ENCODE measurements at regions not wholly inside any gene's neighbourhood (a gene's known extent, or its start where the extent isn't known, plus 50 kb on each side); places are given as distances from the start of the nearest gene placed in this dataset.

GRCh38 chr3:159158213-159158612, 356.4 kb downstream of the MFSD1 start:
- no peaks in the 10 kb centered on the region for H3K9me3 ChIP-seq
- no peak for TF ChIP-seq CTCF (IDR thresholded peaks at IDR 0.05)
- no peak for TF ChIP-seq POLR2AphosphoS5 (IDR thresholded peaks at IDR 0.05)
- TF ChIP-seq EP300 (IDR thresholded peaks at IDR 0.05) = no peak
- TF ChIP-seq POLR2A (IDR thresholded peaks at IDR 0.05) = no peak
- no peaks in the 10 kb centered on the region for H3K27me3 ChIP-seq
- no peak for DNase-seq
- H3K27ac ChIP-seq = no peak overlapping the region
- no peaks in the 10 kb centered on the region for H3K36me3 ChIP-seq
- H3K4me3 ChIP-seq = no peak overlapping the region
- intact Hi-C loops (cut with DNase I) = no loop called here
- 32 to 52% methylated on average over 2 of the region's 2 CpGs for WGBS, 2 donors
- H3K4me1 ChIP-seq = no peaks in the 10 kb centered on the region

- Histone ChIP-seq H3K27ac (no peak overlapping the region), H3K9me3 (no peaks in the 10 kb centered on the region), H3K27me3 (no peaks in the 10 kb centered on the region), H3K36me3 (no peaks in the 10 kb centered on the region), H3K4me3 (no peak overlapping the region), H3K4me1 (no peaks in the 10 kb centered on the region)
- no peak for DNase-seq
- no peak for TF ChIP-seq CTCF (IDR thresholded peaks at IDR 0.05)
- no peak for TF ChIP-seq EP300 (IDR thresholded peaks at IDR 0.05)
- no peak for TF ChIP-seq POLR2A (IDR thresholded peaks at IDR 0.05)
- TF ChIP-seq POLR2AphosphoS5 (IDR thresholded peaks at IDR 0.05) = no peak
- intact Hi-C loops (cut with DNase I) = no loop called here
These were observed 356.9 kb downstream of the MFSD1 start for GRCh38 chr3:159158801-159159200.

DNA sequence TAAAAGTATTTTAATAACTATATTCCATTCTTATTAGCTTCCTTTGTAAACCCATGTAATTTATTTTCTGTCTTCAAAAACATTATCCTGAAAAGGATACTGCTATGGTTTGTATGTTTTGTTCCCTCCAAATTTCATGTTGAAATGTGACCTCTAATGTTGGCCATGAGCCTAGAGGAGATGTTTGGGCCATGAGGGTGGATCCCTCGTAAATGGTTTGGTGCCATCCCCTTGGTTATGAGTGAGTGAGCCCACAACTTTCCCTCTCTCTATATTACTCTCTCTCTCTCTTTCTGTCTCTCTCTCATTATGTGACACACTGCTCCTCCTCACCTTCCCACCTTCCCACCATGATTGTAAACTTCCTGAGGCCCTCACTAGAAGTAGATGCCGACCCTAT, 357.7 kb downstream of the MFSD1 start:
- Histone ChIP-seq H3K9me3 (no peaks in the 10 kb centered on the region), H3K4me3 (no peak overlapping the region), H3K36me3 (no peaks in the 10 kb centered on the region), H3K4me1 (no peaks in the 10 kb centered on the region), H3K27me3 (no peaks in the 10 kb centered on the region), H3K27ac (no peak overlapping the region)
- intact Hi-C loops (cut with DNase I) = no loop called here
- DNase-seq = no peak
- WGBS, 2 donors = 78 to 90% methylated on average over 2 of the region's 2 CpGs
- no peak for TF ChIP-seq EP300 (IDR thresholded peaks at IDR 0.05)
- no peak for TF ChIP-seq POLR2AphosphoS5 (IDR thresholded peaks at IDR 0.05)
- no peak for TF ChIP-seq POLR2A (IDR thresholded peaks at IDR 0.05)
- no peak for TF ChIP-seq CTCF (IDR thresholded peaks at IDR 0.05)

DNA sequence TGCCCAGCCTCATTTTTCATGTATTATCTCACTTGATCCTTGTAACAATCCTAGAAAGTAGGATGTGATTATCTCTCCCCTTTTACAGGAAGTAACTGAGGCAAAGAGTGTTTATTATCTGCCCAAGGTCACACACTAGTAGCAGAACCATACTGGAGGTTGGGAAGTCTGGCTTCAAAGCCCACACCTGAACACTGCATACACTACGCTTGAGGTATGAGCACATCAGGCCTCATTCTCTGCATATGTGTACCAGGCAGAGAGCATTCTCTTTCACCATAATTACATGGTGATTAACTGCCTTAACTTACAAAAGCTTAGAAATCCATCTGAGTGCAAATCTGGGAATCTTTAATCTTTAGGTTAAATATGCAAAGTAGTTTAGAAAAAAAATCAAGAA, 361.8 kb downstream of the MFSD1 start:
- Histone ChIP-seq H3K4me3 (no peak overlapping the region), H3K27me3 (no peaks in the 10 kb centered on the region), H3K27ac (no peak overlapping the region), H3K36me3 (no peaks in the 10 kb centered on the region), H3K9me3 (no peaks in the 10 kb centered on the region), H3K4me1 (no peaks in the 10 kb centered on the region)
- WGBS, 2 donors = 83 to 95% methylated on average over 1 of the region's 1 CpG
- TF ChIP-seq CTCF (IDR thresholded peaks at IDR 0.05) (no peak), EP300 (IDR thresholded peaks at IDR 0.05) (no peak), POLR2A (IDR thresholded peaks at IDR 0.05) (no peak), POLR2AphosphoS5 (IDR thresholded peaks at IDR 0.05) (no peak)
- intact Hi-C loops (cut with DNase I) = no loop called here
- DNase-seq = no peak

DNA sequence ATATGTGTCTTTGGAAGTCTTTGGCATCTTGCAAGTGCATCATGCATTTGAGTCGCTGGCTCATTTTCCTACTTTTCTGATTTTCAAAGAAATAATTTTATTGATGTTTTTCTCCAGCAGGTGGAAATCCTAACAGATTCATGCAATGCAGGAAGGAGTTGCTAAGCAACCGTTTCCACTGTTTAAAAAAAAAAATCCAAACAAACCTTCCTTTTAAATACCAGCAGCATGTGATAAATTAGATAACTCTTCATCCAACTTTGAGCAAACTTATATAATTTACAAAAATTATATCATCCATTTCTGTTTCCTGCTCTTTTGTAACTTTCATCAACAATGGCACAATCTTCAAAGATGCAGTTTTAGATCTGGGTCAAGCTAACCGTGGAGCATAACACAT, 364.1 kb downstream of the MFSD1 start:
- WGBS, 2 donors = 44 to 64% methylated on average over 3 of the region's 3 CpGs

More for the DNA sequence above, 364.1 kb downstream of the MFSD1 start:
- no peaks in the 10 kb centered on the region for H3K36me3 ChIP-seq
- H3K4me3 ChIP-seq = no peak overlapping the region
- no peaks in the 10 kb centered on the region for H3K9me3 ChIP-seq
- H3K27ac ChIP-seq = no peak overlapping the region
- H3K27me3 ChIP-seq = no peaks in the 10 kb centered on the region
- intact Hi-C loops (cut with DNase I) = no loop called here
- TF ChIP-seq CTCF (IDR thresholded peaks at IDR 0.05) (no peak), EP300 (IDR thresholded peaks at IDR 0.05) (no peak), POLR2A (IDR thresholded peaks at IDR 0.05) (no peak), POLR2AphosphoS5 (IDR thresholded peaks at IDR 0.05) (no peak)
- no peak for DNase-seq
- H3K4me1 ChIP-seq = no peaks in the 10 kb centered on the region
